Upper lobe of left lung (tissue), 6 donors: ENCODE measurements at regions not wholly inside any gene's neighbourhood (a gene's known extent, or its start where the extent isn't known, plus 50 kb on each side); places are given as distances from the start of the nearest gene placed in this dataset.

Experiments used
- ATAC-seq, 2 donors: fragments of 200-7000 bp; cut with Tn5 transposase; one replicate each; pipeline ENCODE4 v1.9.1; 2022; ENCODE audit warnings: mild to moderate bottlenecking in 2 of 2, moderate library complexity in 2 of 2; ENCODE audit not compliant: low FRiP score in 2 of 2
- DNase-seq, 2 donors: peaks; one replicate each; pipeline ENCODE4 v3.0.0-alpha.2; 2019 to 2020
- H3K27ac ChIP-seq, 4 donors: fragments of 200-600 bp; sonication (generic); one replicate each; pipeline ENCODE4 v1.5.1; 2016 to 2019
- H3K27me3 ChIP-seq, 4 donors: fragments of 200-600 bp; sonication (generic); one replicate each; pipeline ENCODE4 v1.5.1; 2017 to 2019
- H3K36me3 ChIP-seq, 4 donors: fragments of 200-600 bp; sonication (generic); one replicate each; pipeline ENCODE4 v1.5.1; 2016 to 2019
- H3K4me1 ChIP-seq, 4 donors: fragments of 200-600 bp; sonication (generic); one replicate each; pipeline ENCODE4 v1.5.1; 2018 to 2019
- H3K4me3 ChIP-seq, 4 donors: fragments of 200-600 bp; sonication (generic); one replicate each; pipeline ENCODE4 v1.5.1; 2017 to 2019; ENCODE audit warnings: mild to moderate bottlenecking in 2 of 4, moderate library complexity in 1 of 4
- H3K9me3 ChIP-seq, 4 donors: fragments of 200-600 bp; sonication (generic); one replicate each; pipeline ENCODE4 v1.5.1; 2018 to 2019
- EP300 ChIP-seq, 4 donors: sonication (generic); formaldehyde crosslinking; IDR thresholded peaks; one replicate each; pipeline ENCODE4 v1.5.1; 2017; ENCODE audit warnings: antibody characterized with exemption in 4 of 4, control low read depth in 2 of 4
- POLR2A ChIP-seq, 4 donors: fragments of 450-650 bp; IDR thresholded peaks; one replicate each; pipeline ENCODE4 v1.5.1; 2016 to 2017; ENCODE audit warnings: antibody characterized with exemption in 4 of 4, mild to moderate bottlenecking in 2 of 4
- POLR2AphosphoS5 ChIP-seq, 2 donors: sonication (generic); formaldehyde crosslinking; IDR thresholded peaks; one replicate each; pipeline ENCODE4 v1.5.1; 2017; ENCODE audit warnings: antibody characterized with exemption in 2 of 2
- whole genome bisulfite sequencing, 2 donors: methylation state at CpG; one replicate each; pipeline ENCODE4 v1.1.5; 2017 to 2018; 5-methylcytosine and 5-hydroxymethylcytosine counted together
- TF ChIP-seq, protein P1 (sequence below), 6 experiments: fragments of 450-650 bp in 4 of 6; fragments of 200-600 bp in 2 of 6; sonication (generic) in 2 of 6; IDR thresholded peaks; one replicate each; pipeline ENCODE4 v1.5.1; 2016 to 2019; ENCODE audit warnings: antibody characterized with exemption in 6 of 6
- donor health status: DM: no; HTN: no; CAD: no; lungs with moderate emphysema.
- donor health status: DM: no; HTN: yes; CAD: no; lungs with severe emphysema.

DNA sequence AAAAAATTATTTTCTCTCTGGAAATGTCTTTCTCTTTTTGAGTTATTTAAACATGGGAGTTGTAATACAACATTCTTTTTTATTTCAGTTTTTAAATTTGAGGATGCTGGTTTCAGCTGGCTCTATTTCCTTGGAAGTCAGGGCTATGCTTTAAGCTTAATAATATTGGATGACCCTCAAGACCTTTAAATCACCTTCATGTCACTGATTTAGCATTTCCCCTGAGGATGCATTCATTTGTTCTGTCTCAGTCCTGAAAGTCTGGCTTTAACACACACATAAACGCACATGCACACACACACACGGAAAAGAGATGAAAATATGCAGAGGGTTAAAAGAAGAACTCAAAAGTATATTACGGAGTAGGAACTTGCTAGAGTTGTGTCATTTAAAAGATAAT, 260.5 kb downstream of the PTBP2 start:
- ATAC-seq = no peak
- no peaks in the 10 kb centered on the region for H3K4me1 ChIP-seq
- H3K36me3 ChIP-seq = no peaks in the 10 kb centered on the region
- H3K4me3 ChIP-seq = no peak overlapping the region
- 85 to 90% methylated on average over 3 of the region's 3 CpGs for WGBS, 2 donors
- H3K9me3 ChIP-seq = no peaks in the 10 kb centered on the region
- H3K27me3 ChIP-seq = no peaks in the 10 kb centered on the region
- no peak overlapping the region for H3K27ac ChIP-seq
- TF ChIP-seq EP300 (IDR thresholded peaks at IDR 0.05) = no peak
- TF ChIP-seq POLR2A (IDR thresholded peaks at IDR 0.05) = no peak
- TF ChIP-seq, protein P1, sequence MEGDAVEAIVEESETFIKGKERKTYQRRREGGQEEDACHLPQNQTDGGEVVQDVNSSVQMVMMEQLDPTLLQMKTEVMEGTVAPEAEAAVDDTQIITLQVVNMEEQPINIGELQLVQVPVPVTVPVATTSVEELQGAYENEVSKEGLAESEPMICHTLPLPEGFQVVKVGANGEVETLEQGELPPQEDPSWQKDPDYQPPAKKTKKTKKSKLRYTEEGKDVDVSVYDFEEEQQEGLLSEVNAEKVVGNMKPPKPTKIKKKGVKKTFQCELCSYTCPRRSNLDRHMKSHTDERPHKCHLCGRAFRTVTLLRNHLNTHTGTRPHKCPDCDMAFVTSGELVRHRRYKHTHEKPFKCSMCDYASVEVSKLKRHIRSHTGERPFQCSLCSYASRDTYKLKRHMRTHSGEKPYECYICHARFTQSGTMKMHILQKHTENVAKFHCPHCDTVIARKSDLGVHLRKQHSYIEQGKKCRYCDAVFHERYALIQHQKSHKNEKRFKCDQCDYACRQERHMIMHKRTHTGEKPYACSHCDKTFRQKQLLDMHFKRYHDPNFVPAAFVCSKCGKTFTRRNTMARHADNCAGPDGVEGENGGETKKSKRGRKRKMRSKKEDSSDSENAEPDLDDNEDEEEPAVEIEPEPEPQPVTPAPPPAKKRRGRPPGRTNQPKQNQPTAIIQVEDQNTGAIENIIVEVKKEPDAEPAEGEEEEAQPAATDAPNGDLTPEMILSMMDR (IDR thresholded peaks at IDR 0.05) = no peak
- TF ChIP-seq POLR2AphosphoS5 (IDR thresholded peaks at IDR 0.05) = no peak
- DNase-seq = no peak

DNA sequence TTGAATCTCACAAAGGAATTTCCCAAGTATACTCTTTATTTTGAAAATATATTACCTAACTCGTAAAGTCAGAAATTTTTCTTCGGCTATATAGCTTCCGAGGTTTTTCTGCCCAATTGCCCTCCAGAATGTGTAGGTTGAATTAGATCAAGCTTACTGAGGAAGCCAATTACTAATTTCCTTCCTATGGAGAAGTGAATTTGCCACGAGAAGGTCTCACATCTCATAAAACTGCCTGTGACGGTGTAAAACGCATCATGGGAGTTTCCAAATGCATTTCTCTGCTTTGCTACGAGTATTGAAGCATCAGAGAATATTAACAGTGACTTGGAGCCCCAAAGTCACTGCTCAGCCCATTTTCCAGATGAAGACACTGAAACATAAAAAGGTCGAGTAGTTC, 262.3 kb downstream of the PTBP2 start:
- no peak for TF ChIP-seq POLR2A (IDR thresholded peaks at IDR 0.05)
- no peak for TF ChIP-seq EP300 (IDR thresholded peaks at IDR 0.05)
- TF ChIP-seq, protein P1 (IDR thresholded peaks at IDR 0.05) = no peak
- TF ChIP-seq POLR2AphosphoS5 (IDR thresholded peaks at IDR 0.05) = no peak
- Histone ChIP-seq H3K27ac (no peak overlapping the region), H3K9me3 (no peaks in the 10 kb centered on the region), H3K36me3 (no peaks in the 10 kb centered on the region), H3K4me1 (no peaks in the 10 kb centered on the region), H3K27me3 (no peaks in the 10 kb centered on the region), H3K4me3 (no peak overlapping the region)
- 82 to 83% methylated on average over 8 of the region's 8 CpGs for WGBS, 2 donors
- DNase-seq = no peak
- ATAC-seq = no peak

GRCh38 chr1:96987186-96987703, 265.7 kb downstream of the PTBP2 start:
- Histone ChIP-seq H3K9me3 (no peaks in the 10 kb centered on the region), H3K27me3 (no peaks in the 10 kb centered on the region), H3K4me1 (no peaks in the 10 kb centered on the region), H3K4me3 (no peak overlapping the region), H3K36me3 (no peaks in the 10 kb centered on the region), H3K27ac (no peak overlapping the region)
- WGBS, 2 donors = 85% methylated on average over 5 of the region's 5 CpGs
- DNase-seq (no peak), ATAC-seq (no peak)
- TF ChIP-seq, protein P1 (IDR thresholded peaks at IDR 0.05) = no peak
- no peak for TF ChIP-seq POLR2AphosphoS5 (IDR thresholded peaks at IDR 0.05)
- no peak for TF ChIP-seq EP300 (IDR thresholded peaks at IDR 0.05)
- TF ChIP-seq POLR2A (IDR thresholded peaks at IDR 0.05) = no peak

DNA sequence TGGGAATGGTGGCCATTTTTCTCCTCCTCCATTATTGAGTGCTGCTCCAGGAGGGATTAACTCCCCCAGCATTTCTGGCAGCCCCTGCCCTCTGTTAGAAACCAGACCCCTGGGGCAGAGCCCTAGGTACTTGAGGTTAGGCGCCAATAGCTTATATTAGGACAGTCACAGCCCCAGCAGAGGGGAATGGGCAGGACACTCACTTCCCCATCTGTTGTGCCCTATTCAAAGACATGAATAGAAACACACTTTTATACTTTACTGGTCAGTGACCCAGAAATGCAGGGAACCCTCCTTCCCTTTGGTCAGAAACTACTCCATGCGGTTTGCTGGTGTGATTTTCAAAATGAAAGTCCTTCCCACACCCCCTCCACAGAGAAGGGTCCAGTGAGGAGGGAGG, 267.7 kb downstream of the PTBP2 start:
- DNase-seq = no peak
- TF ChIP-seq POLR2A (IDR thresholded peaks at IDR 0.05) (no peak), POLR2AphosphoS5 (IDR thresholded peaks at IDR 0.05) (no peak)
- H3K36me3 ChIP-seq = no peaks in the 10 kb centered on the region
- WGBS, 2 donors = 73 to 82% methylated on average over 2 of the region's 2 CpGs
- H3K4me3 ChIP-seq = no peak overlapping the region
- H3K9me3 ChIP-seq = no peaks in the 10 kb centered on the region
- no peak for ATAC-seq
- no peaks in the 10 kb centered on the region for H3K27me3 ChIP-seq
- H3K4me1 ChIP-seq = no peaks in the 10 kb centered on the region
- no peak overlapping the region for H3K27ac ChIP-seq

- Histone ChIP-seq H3K27ac (no peak overlapping the region), H3K9me3 (no peaks in the 10 kb centered on the region), H3K4me1 (no peaks in the 10 kb centered on the region), H3K27me3 (no peaks in the 10 kb centered on the region), H3K4me3 (no peak overlapping the region), H3K36me3 (no peaks in the 10 kb centered on the region)
- no peak for TF ChIP-seq POLR2A (IDR thresholded peaks at IDR 0.05)
- TF ChIP-seq EP300 (IDR thresholded peaks at IDR 0.05) = no peak
- TF ChIP-seq, protein P1 (IDR thresholded peaks at IDR 0.05) = no peak
- TF ChIP-seq POLR2AphosphoS5 (IDR thresholded peaks at IDR 0.05) = no peak
- WGBS, 2 donors = 79 to 88% methylated on average over 3 of the region's 3 CpGs
- DNase-seq = no peak
- no peak for ATAC-seq
Measured at GRCh38 chr1:96990136-96990535, 268.6 kb downstream of the PTBP2 start.
